SK-N-MC (cell line): ENCODE measurements at regions not wholly inside any gene's neighbourhood (a gene's known extent, or its start where the extent isn't known, plus 50 kb on each side); places are given as distances from the start of the nearest gene placed in this dataset.

Experiments
- EZH2 ChIP-seq: fragments of 200-600 bp; sonication (generic); IDR thresholded peaks from one replicate; pipeline ENCODE4 v1.6.1; 2017; ENCODE audit warnings: antibody characterized with exemption
- FOXP2 ChIP-seq: optimal IDR thresholded peaks from 2 replicates; pipeline ENCODE3; 2011; ENCODE audit warnings: mild to moderate bottlenecking, moderate library complexity; ENCODE audit not compliant: insufficient read depth; ENCODE audit errors: extremely low read length, control extremely low read depth
- POLR2AphosphoS5 ChIP-seq: IDR thresholded peaks from 2 replicates; pipeline ENCODE4 v1.6.1; 2012; ENCODE audit warnings: mild to moderate bottlenecking, low read depth, low read length, borderline replicate concordance

DNA sequence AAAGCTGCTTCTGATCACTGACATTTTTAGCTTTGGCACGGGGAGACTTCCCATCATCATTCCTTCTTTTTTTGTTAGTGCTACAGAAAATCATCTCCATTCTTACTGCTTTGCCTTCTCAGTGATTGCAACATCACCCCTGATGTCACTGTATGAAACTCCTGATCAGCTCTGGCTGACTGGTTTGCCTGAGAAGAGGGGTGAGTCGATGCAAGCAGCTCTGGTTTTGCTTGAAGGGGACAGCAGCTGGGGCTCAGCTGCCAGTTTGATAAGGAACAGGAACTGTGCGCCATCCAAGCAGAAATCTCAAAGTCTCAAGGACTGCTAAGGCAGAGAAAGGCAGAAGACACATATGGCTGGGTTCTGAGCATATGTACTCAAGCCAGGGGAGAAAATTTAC is 808.5 kb upstream of the CELF2 start:
- TF ChIP-seq EZH2 (no peak), POLR2AphosphoS5 (no peak), FOXP2 (no peak)
